NCI-H1694 (cell line): ENCODE measurements at regions not wholly inside any gene's neighbourhood (a gene's known extent, or its start where the extent isn't known, plus 50 kb on each side); places are given as distances from the start of the nearest gene placed in this dataset.

Source experiments
- DNase-seq: peaks from one replicate; lab custom pipeline; 2025; lab: John Stamatoyannopoulos, UW

DNA sequence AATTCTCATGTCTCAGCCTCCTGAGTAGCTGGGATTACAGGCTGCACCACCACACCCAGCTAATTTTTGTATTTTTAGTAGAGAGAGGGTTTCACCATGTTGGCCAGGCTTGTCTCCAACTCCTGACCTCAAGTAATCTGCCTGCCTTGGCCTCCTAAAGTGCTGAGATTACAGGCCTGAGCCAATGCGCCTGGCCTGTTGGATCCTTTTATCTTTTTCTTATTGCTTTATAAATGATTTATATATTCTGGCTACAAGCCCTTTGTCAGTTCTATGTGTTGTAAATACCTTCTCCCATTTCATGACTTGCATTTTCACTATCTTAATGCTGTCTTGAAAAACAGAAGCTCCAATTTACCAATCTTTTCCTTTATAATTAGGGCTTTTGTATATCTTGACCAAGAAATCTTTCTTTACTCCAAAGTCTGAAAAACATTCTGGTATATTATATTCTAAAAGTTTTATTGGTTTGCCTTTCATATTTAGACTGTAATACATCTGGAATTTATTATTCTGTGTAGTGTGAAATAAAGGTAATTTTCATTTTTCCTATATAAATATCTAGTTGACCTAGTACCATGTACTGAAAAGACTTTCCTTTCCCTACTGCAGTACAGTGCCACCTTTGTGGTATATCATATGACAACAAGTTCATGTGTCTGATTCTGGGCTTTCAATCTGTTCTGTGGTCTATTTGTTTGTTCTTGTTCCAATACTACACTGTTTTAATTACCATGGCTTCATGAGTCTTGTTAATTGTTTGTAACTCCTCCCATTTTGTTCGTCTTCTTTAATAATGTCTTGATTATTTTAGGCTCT lies 52.9 kb upstream of the RNU6-1 start:
- DNase-seq, result no peak

DNA sequence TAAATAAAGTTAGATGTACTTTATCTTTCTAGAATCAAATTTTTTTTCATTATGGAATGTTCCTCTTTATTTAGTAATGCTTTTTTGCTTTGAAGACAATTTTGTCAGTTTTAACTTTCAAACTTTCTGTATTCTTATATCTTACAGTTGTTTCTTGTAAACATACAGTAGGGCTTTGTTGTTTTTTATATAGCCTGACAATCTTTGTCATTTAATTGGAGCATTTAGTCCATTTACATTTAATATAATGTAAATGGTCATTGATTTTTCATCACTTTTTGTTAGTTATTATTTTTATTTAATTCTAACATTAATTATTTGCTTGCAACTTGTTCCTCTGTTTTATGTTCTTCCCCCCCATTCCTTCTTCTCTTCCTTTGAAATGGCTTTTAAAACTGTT lies 55.4 kb upstream of the RNU6-1 start:
- no peak for DNase-seq

DNA sequence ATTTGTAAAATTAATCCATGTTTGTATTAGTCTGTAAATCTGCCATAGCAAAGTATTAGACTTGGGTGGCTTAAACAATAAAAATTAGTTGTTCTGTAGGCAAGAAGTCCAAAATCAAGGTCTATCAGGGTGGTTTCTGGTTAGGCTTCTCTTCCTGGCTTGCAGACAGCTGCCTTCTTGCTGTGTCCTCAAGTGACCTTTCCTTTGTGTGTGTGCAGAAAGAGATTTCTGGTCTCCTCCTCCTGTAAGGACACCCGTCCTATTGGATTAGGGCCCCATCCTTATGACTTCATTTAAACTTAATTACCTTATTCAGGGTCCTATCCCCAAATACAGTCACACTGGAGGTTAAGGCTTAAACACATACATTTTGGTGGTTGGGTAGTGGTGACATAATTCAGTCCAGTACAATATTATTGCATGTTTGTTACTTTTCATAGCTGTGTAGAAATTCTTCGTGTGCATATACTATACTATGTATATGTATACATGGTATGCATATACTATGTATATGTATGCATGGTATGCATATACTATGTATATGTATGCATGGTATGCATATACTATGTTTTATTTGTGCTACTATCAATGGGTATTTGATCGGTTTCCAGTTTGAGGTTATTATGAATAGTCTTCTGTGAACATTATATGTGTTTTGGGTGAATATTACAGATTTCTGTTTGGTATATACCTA lies 57.9 kb upstream of the RNU6-1 start:
- DNase-seq, result no peak

DNA sequence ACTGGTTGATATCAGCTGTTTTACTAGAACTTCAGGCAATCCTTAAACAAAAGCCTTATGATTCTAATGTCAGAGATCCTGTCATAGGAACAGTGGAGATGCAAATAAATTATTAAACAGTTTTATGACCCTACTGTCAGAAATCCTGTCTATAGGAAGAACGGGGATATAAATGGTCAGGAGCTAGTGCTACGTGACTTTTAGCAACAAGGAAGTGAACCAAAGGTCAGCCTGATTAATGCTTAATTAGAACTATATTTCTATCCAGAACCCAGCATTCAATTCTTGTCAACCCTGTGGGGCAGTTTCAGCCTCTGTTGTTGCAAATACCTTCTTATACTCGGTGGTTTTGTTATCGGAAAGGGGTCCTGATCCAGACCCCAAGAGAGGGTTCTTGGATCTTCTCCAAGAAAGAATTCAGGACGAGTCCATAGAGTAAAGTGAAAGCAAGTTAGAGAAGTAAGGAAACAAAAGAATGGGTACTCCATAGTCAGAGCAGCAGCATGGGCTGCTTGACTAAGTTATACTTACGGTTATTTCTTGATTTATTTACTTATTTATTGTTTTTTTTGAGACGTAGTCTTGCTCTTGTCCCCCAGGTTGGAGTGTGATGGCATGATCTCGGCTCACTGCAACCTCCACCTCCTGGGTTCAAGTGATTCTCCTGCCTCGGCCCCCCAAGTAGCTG lies 59.9 kb upstream of the RNU6-1 start:
- DNase-seq, result no peak

DNA sequence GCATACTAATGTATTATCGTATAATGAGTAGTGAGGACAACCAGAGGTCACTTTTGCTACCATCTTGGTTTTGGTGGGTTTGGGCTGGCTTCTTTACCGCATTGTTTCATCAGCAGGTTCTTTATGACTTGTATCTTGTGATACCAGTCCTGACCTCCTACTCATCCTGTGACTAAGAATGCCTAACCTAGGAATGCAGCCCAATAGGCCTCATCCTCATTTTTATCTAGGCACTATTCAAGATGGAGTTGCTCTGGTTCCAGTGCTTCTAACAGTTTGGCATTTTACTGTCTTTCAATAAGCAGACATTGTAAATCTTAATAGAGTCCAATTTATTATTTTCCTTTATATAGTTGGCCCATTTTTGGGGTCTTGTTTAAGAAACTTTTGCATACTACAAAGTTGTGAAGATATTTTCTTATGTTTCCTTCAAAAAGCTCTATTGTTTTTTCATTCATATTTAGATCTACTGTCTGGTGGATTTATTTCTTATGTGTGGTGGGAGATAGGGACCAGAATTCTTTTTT lies 60.8 kb upstream of the RNU6-1 start:
- DNase-seq, result no peak

DNA sequence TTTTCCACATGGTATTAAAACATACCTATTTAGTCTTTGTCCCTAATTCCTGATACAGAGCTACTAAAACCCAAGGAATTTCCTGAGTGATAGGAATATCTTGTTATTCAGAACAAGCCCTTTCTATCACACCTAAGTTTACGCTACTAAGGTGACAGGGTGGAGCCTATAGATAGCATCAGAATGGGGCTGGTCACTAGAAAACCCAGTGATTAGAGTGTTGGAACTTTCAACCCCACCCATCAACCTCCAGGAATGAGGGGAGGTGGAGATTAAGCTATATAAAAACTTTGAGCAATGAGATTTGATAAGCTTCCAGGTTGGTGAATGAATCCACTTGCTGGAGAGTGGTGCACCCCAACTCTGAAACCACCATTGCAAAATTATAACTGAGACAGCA lies 62.1 kb upstream of the RNU6-1 start:
- no peak for DNase-seq

DNA sequence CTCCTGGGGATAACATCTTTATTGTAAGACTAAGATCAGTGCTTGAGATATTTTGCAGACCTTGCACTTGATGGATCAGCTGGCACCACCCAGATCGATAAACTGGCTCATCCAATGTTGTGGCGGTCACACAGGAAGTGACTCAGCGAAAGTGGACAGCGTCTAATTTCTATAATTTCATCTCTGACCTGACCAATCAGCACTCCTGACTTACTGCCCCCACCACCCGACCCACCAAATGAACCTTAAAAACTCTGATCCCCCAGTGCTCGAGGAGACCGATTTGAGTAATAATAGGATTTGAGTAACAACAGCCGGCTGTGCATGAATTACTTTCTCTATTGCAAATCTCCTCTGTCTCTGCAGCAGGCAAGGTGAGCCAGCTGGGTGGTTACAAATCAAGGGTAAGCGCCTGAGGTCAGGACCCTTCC lies 62.7 kb upstream of the RNU6-1 start:
- DNase-seq, result no peak

DNA sequence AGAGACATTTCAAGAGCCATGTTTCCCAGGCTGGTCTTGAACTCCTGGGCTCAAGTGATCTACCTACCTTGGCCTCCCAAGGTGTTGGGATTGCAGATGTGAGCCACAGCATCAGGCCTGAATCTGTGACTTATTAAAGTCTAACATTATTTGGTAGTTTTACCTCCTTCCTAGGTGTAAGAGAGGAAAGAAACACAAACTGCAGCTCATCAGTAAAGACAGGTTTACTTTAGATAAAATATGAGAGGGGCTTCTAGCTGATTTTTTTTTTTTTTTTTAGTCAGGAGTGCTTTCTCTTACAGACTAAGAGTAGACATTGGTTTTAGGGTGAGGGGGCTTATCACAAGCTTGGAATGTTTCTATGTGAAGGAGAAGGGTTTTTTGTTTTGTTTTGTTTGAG lies 63.9 kb upstream of the RNU6-1 start:
- no peak for DNase-seq

DNA sequence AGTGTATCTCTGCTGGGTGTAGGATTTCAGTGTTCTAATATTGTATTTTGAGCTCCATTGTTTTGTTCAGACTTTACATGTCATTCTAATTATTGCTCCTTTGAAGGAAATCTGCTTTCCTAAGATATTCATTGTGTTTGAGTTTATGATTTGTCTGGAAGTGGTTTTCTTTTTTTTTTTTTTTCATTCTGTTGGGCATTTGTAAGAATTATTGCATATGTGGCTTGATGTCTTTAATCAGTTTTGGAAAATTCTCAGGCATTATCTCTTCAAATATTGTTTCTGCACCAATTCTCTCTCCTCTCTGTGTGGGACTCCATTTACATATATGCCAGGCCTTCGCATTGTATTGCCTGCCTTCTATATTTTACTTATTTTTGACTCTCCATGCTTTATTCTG lies 65.8 kb upstream of the RNU6-1 start:
- DNase-seq, result no peak

DNA sequence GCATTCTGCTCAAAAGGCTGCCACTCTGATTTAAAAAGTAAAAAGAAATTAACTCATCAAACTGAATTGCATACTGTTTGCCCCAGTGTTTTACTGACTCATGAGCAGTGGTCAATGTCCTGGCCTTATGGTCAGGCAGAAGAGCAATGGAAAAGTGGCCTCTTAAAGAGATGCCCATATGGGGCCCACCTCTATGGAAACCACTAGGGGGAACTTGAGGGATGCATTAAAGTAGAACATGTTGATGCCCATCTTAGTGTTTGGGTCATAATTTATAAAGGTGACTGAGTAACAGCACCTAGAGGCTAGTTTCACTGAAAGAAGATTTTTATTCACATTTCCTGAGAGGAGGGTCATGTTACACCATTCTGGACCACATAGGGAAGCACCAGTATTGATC lies 66.5 kb upstream of the RNU6-1 start:
- no peak for DNase-seq

DNA sequence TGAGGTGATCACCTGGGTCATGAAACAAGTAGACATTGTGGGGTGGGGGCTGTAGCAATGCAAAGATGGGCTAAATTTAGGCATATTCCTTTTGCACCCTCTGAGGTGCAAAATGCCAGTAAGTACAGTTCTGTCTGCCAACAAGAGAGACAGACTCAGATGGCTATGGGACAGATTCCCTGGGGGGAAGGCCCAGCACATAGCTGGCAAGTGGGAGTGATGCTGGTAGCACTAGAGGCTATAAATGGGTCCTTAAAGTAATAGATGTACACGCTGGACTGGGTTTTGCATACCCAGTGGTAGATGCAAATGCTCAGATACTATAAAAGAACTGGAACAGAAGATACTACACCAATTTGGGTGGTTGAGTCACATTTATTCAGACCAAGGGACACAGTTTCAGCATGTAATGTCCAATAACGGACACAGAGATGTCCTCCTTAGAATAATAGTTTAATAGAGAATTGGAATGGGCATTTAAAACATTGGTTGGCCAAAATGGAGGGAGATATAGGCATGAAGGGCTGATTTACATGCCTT lies 67.4 kb upstream of the RNU6-1 start:
- no peak for DNase-seq

DNA sequence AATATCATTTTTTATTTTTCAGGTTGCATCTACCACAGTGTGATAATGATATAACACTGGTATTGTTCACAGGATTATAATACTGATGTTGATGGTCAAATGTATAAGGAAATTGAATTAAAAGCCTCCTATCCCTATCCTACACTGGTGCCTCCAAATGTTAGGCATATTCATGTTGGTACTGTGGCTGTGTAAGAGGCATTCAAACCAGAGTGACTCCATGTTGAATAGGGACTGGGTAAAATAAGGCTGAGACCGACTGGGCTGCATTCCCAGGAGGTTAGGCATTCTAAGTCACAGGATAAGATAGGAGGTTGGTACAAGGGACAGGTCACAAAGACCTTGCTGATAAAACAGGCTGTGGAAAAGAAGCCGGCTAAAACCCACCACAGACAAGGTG lies 68.9 kb upstream of the RNU6-1 start:
- no peak for DNase-seq

DNA sequence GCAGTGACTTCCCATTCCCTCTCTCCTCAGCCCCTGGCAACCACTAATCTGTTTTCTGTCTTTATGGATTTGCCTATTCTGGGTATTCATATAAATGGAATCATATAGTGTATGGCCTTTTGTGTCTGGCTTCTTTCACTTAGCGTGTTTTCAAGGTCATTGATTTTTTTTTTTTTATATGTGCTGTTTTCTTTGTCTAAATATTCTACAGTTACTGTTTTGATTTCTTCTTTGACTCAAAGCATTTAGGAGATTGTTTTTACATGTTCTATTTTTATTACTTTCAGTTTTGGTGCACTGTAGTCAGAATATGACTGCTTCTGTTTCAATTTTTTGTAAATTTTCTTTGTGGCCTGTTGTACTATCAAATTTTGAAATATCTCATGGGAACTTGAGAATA lies 71.9 kb upstream of the RNU6-1 start:
- no peak for DNase-seq

DNA sequence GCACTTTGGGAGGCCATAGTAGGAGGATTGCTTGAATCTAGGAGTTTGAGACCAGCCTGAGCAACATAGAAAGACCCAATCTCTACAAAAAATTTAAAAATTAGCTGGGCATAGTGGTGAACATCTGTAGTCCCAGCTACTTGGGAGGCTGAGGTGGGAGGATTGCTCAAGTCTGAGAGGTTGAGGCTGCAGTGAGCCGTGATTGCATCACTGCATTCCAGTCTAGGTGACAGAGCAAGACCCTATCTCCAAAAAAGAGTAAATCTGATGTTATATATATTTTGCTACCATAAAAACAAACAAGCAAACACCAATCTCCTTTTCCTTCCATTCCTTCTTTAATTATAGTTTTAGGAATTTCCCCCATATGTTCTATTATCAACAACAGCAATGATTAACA lies 74.2 kb upstream of the RNU6-1 start:
- DNase-seq, result no peak

DNA sequence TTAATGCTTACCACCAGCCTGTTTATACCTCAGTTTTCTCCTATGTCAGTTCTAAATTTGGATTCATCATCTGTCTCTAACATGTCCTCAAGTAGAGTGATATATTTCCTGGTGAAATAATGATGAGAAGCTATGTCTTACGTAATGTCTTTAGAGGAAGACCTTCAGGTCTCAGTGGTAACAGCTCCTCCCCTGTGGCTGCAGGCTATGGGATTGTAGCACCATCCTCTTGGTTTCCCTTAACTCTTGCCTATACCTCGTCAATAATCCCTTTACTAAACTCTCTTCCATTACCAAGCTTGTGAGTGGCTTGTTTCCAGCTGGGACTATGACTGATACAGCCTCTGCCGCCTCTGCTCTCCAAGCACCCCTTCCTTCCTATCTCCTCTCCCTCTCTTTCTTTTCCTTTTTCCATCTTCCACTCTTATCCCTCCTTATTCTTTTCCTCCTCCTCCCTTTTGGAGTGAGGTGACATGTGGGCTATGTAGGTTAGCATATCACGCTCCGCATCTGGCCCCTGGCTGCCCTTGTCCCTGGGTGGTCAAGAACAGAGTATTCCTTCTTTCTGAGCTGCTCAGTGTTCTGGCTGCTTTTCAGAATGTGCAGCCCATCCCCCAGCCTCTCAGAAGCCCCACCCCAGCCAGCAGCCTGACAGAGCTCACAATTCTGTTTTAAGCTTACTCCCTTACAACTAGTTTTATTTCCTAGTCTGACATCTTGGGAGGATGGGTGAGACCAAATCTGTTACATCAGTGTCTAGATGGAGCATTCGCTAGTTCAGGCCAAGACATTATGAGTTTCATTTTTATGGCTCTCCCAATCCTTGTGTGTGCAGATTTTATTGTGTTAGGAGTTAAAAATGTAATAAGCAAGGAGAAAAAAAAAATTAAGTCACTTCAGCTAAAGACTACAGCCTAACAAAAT lies 75.0 kb upstream of the RNU6-1 start:
- no peak for DNase-seq

DNA sequence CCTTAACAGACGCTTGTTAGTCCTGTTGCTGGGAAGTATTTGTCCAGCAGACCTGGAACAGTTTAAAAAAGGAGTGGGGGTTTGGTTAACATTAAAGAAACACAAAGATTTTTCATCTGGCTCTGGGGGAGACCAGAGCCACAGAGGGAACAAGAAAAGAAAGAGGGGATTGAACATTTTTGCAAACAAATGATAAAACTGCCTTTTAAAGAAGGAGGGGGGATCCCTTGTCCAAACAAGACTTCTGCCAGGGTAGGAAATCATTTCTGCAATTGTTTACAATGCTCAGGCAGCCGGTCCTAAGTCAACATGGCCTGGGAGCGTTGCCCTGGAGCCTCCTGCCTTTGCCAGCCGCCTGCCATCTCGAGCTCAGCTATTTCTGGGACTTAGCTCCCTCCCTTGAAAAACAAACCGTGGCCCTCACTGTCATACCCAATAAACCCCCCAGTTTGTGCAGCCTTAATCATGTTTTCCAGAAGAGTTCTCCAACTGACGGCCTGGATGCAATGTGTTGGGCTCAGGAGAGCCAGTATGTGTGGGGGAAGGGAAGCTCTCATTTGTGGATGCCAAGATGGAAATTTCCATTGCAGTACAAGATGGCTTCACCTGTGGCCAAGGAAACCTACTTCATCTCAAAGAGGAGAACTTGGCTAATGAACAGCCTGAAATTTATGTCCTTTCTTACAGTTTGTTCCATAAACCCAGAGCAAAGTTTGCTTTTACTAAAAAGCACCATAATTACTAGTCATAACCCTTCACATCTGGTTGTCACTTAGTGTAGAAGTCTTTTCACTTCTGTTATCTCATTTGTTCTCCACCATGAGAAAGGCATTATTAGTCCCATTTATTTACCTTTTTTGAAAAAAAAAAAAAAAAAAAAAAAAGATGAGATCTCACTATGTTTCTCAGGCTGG lies 75.9 kb upstream of the RNU6-1 start:
- peak; percentile 4 for DNase-seq

DNA sequence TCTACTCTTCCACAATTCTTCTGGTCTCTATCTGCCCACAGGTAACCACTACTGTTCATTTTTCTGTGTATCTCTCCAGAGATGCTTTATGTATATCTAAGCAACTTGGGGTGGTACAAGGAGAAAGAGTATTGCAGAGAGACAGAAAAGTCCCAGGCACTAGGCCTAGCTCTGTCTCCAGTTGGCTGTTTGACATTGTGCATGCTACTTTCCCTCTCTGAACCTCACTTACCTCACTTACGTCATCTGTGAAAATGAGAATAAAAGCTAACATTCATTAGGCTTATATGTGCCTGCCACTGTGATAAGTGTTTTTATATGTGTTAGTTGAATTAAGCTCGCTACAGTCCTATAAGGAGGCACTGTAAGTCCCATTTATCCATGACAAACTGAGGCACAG lies 76.7 kb upstream of the RNU6-1 start:
- no peak for DNase-seq

DNA sequence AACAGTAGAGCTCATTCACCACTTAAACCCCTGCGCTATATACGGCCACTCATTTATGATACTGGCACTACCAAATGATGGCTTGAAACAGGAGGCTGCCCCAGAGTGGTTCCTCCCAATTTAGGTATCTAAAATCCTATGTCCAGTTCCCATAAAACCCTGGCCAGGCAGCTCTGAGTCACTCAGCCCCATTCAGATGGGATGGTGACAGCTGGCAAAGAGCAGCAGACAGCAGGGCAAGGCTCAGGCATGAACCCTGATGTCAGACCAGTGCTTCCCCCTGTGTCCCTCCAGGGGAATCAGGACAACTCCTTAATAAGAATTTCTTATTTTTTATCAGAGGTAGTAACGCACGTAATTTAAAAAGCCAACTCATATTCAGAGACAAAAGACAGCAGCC lies 77.2 kb upstream of the RNU6-1 start:
- DNase-seq, result peak; percentile 22

DNA sequence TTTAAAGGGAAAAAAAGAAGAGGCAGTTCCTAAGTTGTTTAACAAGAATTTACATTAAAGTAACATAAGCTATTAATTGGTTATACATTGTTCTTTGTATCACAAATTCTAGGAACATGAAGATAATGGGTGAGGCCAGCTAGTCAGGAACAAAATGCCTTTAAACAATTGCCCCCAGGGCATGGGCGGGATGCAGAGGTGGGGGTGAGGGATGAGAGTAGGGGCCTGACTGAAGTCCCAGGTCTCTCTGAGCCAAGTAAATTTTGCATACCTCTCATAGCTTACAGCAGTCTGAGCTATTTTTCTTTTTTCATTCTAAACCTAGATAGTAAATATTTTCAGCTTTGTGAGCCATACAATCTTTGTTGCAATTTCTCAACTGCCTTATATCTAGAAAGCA lies 77.8 kb upstream of the RNU6-1 start:
- DNase-seq, result no peak

DNA sequence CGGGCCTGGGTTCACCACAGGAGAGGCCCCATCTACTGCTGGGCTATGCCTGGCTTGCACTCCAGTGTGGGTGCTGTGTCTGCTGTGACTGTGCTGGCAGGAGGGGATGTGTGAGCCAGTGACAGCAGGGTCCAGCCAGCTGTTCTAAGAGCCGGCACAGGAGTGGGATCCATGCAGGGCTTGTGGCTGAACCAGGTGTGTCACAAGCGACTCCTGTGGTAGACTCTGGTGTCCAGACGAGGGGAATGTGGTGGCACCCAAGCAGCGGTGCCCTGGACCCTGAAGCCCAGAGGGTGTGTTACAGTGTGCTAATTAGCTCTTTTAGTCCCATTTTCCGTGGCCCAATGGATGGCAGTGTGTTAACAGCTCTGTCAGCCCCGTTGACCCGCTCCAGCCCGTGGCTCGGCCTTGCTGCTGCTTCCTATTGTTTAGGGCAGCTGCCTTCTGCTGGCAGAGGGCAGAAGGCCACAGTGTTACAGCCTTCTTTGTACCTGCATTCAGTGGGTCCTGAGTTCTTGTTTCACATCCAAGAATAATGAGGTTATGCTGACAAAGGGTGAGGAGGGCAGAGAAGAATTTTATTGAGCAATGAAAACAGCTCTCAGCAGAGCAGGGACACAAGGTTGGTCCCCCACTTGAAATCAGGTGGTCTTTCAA lies 78.5 kb upstream of the RNU6-1 start:
- no peak for DNase-seq
